WERI-Rb-1 (cell line): ENCODE measurements at regions not wholly inside any gene's neighbourhood (a gene's known extent, or its start where the extent isn't known, plus 50 kb on each side); places are given as distances from the start of the nearest gene placed in this dataset.

Source experiments
- DNase-seq: peaks from one replicate; pipeline ENCODE4 v3.0.0-alpha.2; 2020
- H3K27ac ChIP-seq: fragments of 250-450 bp; sonication (Bioruptor Pico); 2 replicates; pipeline ENCODE4 v1.5.1; 2020; ENCODE audit warnings: mild to moderate bottlenecking, moderate library complexity
- H3K27me3 ChIP-seq: fragments of 250-450 bp; sonication (Bioruptor Pico); 2 replicates; pipeline ENCODE4 v1.5.1; 2021; ENCODE audit warnings: mild to moderate bottlenecking, low read depth, moderate library complexity; ENCODE audit not compliant: insufficient read depth, severe bottlenecking
- H3K36me3 ChIP-seq: fragments of 250-450 bp; sonication (Bioruptor Pico); 2 replicates; pipeline ENCODE4 v1.5.1; 2020; ENCODE audit warnings: mild to moderate bottlenecking, moderate library complexity
- H3K4me3 ChIP-seq: 2 replicates; pipeline ENCODE4 v1.5.1; 2011; ENCODE audit warnings: low read depth, mild to moderate bottlenecking, control low read depth, low read length
- H3K9me3 ChIP-seq: fragments of 250-450 bp; sonication (Bioruptor Pico); 2 replicates; pipeline ENCODE4 v1.5.1; 2021; ENCODE audit warnings: mild to moderate bottlenecking, moderate library complexity; ENCODE audit not compliant: severe bottlenecking
- CTCF ChIP-seq: IDR thresholded peaks from 2 replicates; pipeline ENCODE4 v1.5.1; 2011; ENCODE audit warnings: low read depth, mild to moderate bottlenecking, control low read depth, inconsistent platforms, low read length

- Histone ChIP-seq H3K4me3 (no peak overlapping the region), H3K36me3 (no peaks in the 10 kb centered on the region), H3K27me3 (peaks cover 6% of the 10 kb centered on the region), H3K27ac (no peak overlapping the region), H3K9me3 (no peaks in the 10 kb centered on the region)
- DNase-seq: no peak
- TF ChIP-seq CTCF: no peak
Observed at GRCh38 chr4:108237693-108238092, 69.0 kb upstream of the LEF1 start.

GRCh38 chr4:108236264-108236663, 67.5 kb upstream of the LEF1 start:
- DNase-seq: no peak
- peaks cover 3% of the 10 kb centered on the region for H3K27me3 ChIP-seq

GRCh38 chr4:108227923-108228322, 59.2 kb upstream of the LEF1 start:
- no peaks in the 10 kb centered on the region for H3K36me3 ChIP-seq
- no peak for TF ChIP-seq CTCF

More at GRCh38 chr4:108236264-108236663, 67.5 kb upstream of the LEF1 start:
- H3K27ac ChIP-seq: no peak overlapping the region
- TF ChIP-seq CTCF: no peak
- no peaks in the 10 kb centered on the region for H3K9me3 ChIP-seq
- no peaks in the 10 kb centered on the region for H3K36me3 ChIP-seq
- no peak overlapping the region for H3K4me3 ChIP-seq

GRCh38 chr4:108224611-108225053, 55.9 kb upstream of the LEF1 start:
- no peak for TF ChIP-seq CTCF
- no peak overlapping the region for H3K4me3 ChIP-seq
- H3K27me3 ChIP-seq: no peaks in the 10 kb centered on the region
- no peaks in the 10 kb centered on the region for H3K36me3 ChIP-seq
- DNase-seq: no peak
- H3K27ac ChIP-seq: no peak overlapping the region
- no peaks in the 10 kb centered on the region for H3K9me3 ChIP-seq

More at GRCh38 chr4:108227923-108228322, 59.2 kb upstream of the LEF1 start:
- Histone ChIP-seq H3K27me3 (no peaks in the 10 kb centered on the region), H3K9me3 (no peaks in the 10 kb centered on the region), H3K4me3 (no peak overlapping the region), H3K27ac (no peak overlapping the region)
- DNase-seq: no peak

- no peaks in the 10 kb centered on the region for H3K27me3 ChIP-seq
- no peak for TF ChIP-seq CTCF
- DNase-seq: no peak
Observed at GRCh38 chr4:108223313-108223712, 54.6 kb upstream of the LEF1 start.

GRCh38 chr4:108219998-108220397, 51.3 kb upstream of the LEF1 start:
- no peak for TF ChIP-seq CTCF
- no peaks in the 10 kb centered on the region for H3K27me3 ChIP-seq
- no peaks in the 10 kb centered on the region for H3K36me3 ChIP-seq
- no peak overlapping the region for H3K27ac ChIP-seq
- no peak overlapping the region for H3K4me3 ChIP-seq
- H3K9me3 ChIP-seq: peaks cover 2% of the 10 kb centered on the region
- DNase-seq: no peak

More at GRCh38 chr4:108223313-108223712, 54.6 kb upstream of the LEF1 start:
- H3K4me3 ChIP-seq: no peak overlapping the region
- no peaks in the 10 kb centered on the region for H3K9me3 ChIP-seq
- H3K36me3 ChIP-seq: no peaks in the 10 kb centered on the region
- no peak overlapping the region for H3K27ac ChIP-seq
